Neural cell (in vitro differentiated cells): ENCODE measurements at regions not wholly inside any gene's neighbourhood (a gene's known extent, or its start where the extent isn't known, plus 50 kb on each side); places are given as distances from the start of the nearest gene placed in this dataset.

ENCODE experiments used
- CTCF ChIP-seq: fragments of 450-650 bp; IDR thresholded peaks from 2 replicates; pipeline ENCODE4 v1.5.1; 2014; ENCODE audit warnings: antibody characterized with exemption, mild to moderate bottlenecking, moderate library complexity; ENCODE audit not compliant: poor library complexity, severe bottlenecking
- EP300 ChIP-seq: fragments of 450-650 bp; conservative IDR thresholded peaks from 2 replicates; pipeline ENCODE4 v1.6.1; 2014; ENCODE audit warnings: antibody characterized with exemption, mild to moderate bottlenecking, moderate library complexity; ENCODE audit not compliant: poor library complexity, severe bottlenecking
- EZH2 ChIP-seq: fragments of 200-600, 300-800 bp; shearing (Covaris generic), sonication (generic); IDR thresholded peaks from 2 replicates; pipeline ENCODE4 v1.6.1; 2014; ENCODE audit warnings: antibody characterized with exemption, low read length, borderline replicate concordance, mild to moderate bottlenecking; ENCODE audit not compliant: insufficient read depth, poor library complexity, severe bottlenecking
- MXI1 ChIP-seq: fragments of 450-650 bp; conservative IDR thresholded peaks from 2 replicates; pipeline ENCODE4 v1.6.1; 2014; ENCODE audit warnings: antibody characterized with exemption, mild to moderate bottlenecking; ENCODE audit not compliant: poor library complexity, severe bottlenecking
- POLR2AphosphoS5 ChIP-seq: IDR thresholded peaks from 2 replicates; pipeline ENCODE4 v1.6.1; 2012
- RAD21 ChIP-seq: fragments of 450-650 bp; conservative IDR thresholded peaks from 2 replicates; pipeline ENCODE4 v1.6.1; 2014; ENCODE audit warnings: antibody characterized with exemption, mild to moderate bottlenecking, moderate library complexity
- REST ChIP-seq: IDR thresholded peaks from 2 replicates; pipeline ENCODE4 v1.6.1; 2012; ENCODE audit warnings: borderline replicate concordance
- SMC3 ChIP-seq: fragments of 450-650 bp; conservative IDR thresholded peaks from 2 replicates; pipeline ENCODE4 v1.6.1; 2014; ENCODE audit warnings: antibody characterized with exemption, mild to moderate bottlenecking, moderate library complexity; ENCODE audit not compliant: poor library complexity
- TAF1 ChIP-seq: IDR thresholded peaks from 2 replicates; pipeline ENCODE4 v1.6.1; 2012; ENCODE audit warnings: low read depth

GRCh38 chr6:3601570-3601969 is 144.7 kb upstream of the SLC22A23 start:
- TF ChIP-seq POLR2AphosphoS5 (no peak), CTCF (no peak), RAD21 (no peak), TAF1 (no peak), EP300 (no peak), SMC3 (no peak), REST (no peak), EZH2 (no peak), MXI1 (no peak)
